Right atrium auricular region (tissue), 2 donors: ENCODE measurements at regions not wholly inside any gene's neighbourhood (a gene's known extent, or its start where the extent isn't known, plus 50 kb on each side); places are given as distances from the start of the nearest gene placed in this dataset.

Experiments
- DNase-seq: peaks from one replicate; pipeline ENCODE4 v3.0.0-alpha.2; 2019; ENCODE audit warnings: low spot score
- H3K27ac ChIP-seq, 2 donors: fragments of 200-600 bp; sonication (generic); 1 replicate in 1 of 2; 2 replicates in 1 of 2; pipeline ENCODE4 v1.5.1; 2016 to 2019
- H3K27me3 ChIP-seq, 2 donors: fragments of 200-600 bp; sonication (generic); one replicate each; pipeline versions ENCODE4 v1.5.1 to v1.6.0; 2017 to 2019
- H3K36me3 ChIP-seq: fragments of 200-600 bp; sonication (generic); one replicate; pipeline ENCODE4 v1.5.1; 2016
- H3K4me1 ChIP-seq, 2 donors: fragments of 200-600 bp; sonication (generic); one replicate each; pipeline versions ENCODE4 v1.5.1 to v1.6.0; 2017 to 2019
- H3K4me3 ChIP-seq, 2 donors: fragments of 200-600 bp; sonication (generic); 1 replicate in 1 of 2; 2 replicates in 1 of 2; pipeline ENCODE4 v1.5.1; 2017 to 2019; ENCODE audit warnings: mild to moderate bottlenecking in 1 of 2, moderate library complexity in 1 of 2
- H3K9me3 ChIP-seq, 2 donors: fragments of 200-600 bp; sonication (generic); one replicate each; pipeline ENCODE4 v1.5.1; 2019
- CTCF ChIP-seq, 2 donors: fragments of 200-600 bp; sonication (generic); IDR thresholded peaks; one replicate each; pipeline ENCODE4 v1.5.1; 2019; ENCODE audit warnings: antibody characterized with exemption in 2 of 2

GRCh38 chr5:130706696-130707095 lies 458.4 kb downstream of the HINT1 start:
- no peaks in the 10 kb centered on the region for H3K36me3 ChIP-seq
- H3K27ac ChIP-seq, result no peak overlapping the region
- H3K4me3 ChIP-seq, result no peak overlapping the region
- TF ChIP-seq CTCF (IDR thresholded peaks at IDR 0.05), result no peak
- H3K27me3 ChIP-seq, result no peaks in the 10 kb centered on the region
- DNase-seq, result no peak
- no peaks in the 10 kb centered on the region for H3K4me1 ChIP-seq
- no peaks in the 10 kb centered on the region for H3K9me3 ChIP-seq

- H3K4me1 ChIP-seq, result no peaks in the 10 kb centered on the region
- no peak for TF ChIP-seq CTCF (IDR thresholded peaks at IDR 0.05)
- no peaks in the 10 kb centered on the region for H3K27me3 ChIP-seq
- no peak for DNase-seq
- H3K9me3 ChIP-seq, result peaks cover 0 to under 1% of the 10 kb centered on the region in 2 donors
- H3K36me3 ChIP-seq, result no peaks in the 10 kb centered on the region
- no peak overlapping the region for H3K27ac ChIP-seq
- no peak overlapping the region for H3K4me3 ChIP-seq
Measured at GRCh38 chr5:130705368-130705767, 459.7 kb downstream of the HINT1 start.

- no peak for TF ChIP-seq CTCF (IDR thresholded peaks at IDR 0.05)
- DNase-seq, result no peak
- Histone ChIP-seq H3K4me3 (no peak overlapping the region), H3K27me3 (no peaks in the 10 kb centered on the region), H3K36me3 (no peaks in the 10 kb centered on the region), H3K4me1 (no peaks in the 10 kb centered on the region), H3K27ac (no peak overlapping the region), H3K9me3 (no peaks in the 10 kb centered on the region)
Measured at GRCh38 chr5:130693509-130693908, 471.5 kb downstream of the HINT1 start.

- Histone ChIP-seq H3K9me3 (no peaks in the 10 kb centered on the region), H3K36me3 (no peaks in the 10 kb centered on the region), H3K27me3 (no peaks in the 10 kb centered on the region), H3K4me3 (no peak overlapping the region), H3K4me1 (no peaks in the 10 kb centered on the region), H3K27ac (no peak overlapping the region)
- no peak for DNase-seq
- TF ChIP-seq CTCF (IDR thresholded peaks at IDR 0.05), result no peak
Measured at GRCh38 chr5:130692770-130693169, 472.3 kb downstream of the HINT1 start.

- Histone ChIP-seq H3K4me3 (no peak overlapping the region), H3K36me3 (no peaks in the 10 kb centered on the region), H3K9me3 (no peaks in the 10 kb centered on the region), H3K27me3 (no peaks in the 10 kb centered on the region), H3K4me1 (no peaks in the 10 kb centered on the region), H3K27ac (no peak overlapping the region)
- no peak for DNase-seq
- TF ChIP-seq CTCF (IDR thresholded peaks at IDR 0.05), result no peak
Measured at GRCh38 chr5:130689831-130690230, 475.2 kb downstream of the HINT1 start.

- no peak overlapping the region for H3K27ac ChIP-seq
- H3K36me3 ChIP-seq, result no peaks in the 10 kb centered on the region
- no peak for TF ChIP-seq CTCF (IDR thresholded peaks at IDR 0.05)
- H3K27me3 ChIP-seq, result no peaks in the 10 kb centered on the region
- H3K4me1 ChIP-seq, result no peaks in the 10 kb centered on the region
- DNase-seq, result no peak
- no peaks in the 10 kb centered on the region for H3K9me3 ChIP-seq
- H3K4me3 ChIP-seq, result no peak overlapping the region
Measured at GRCh38 chr5:130687085-130687733, 477.8 kb downstream of the HINT1 start.
